Transverse colon (tissue), 4 donors: ENCODE measurements at regions not wholly inside any gene's neighbourhood (a gene's known extent, or its start where the extent isn't known, plus 50 kb on each side); places are given as distances from the start of the nearest gene placed in this dataset.

ENCODE experiments used
- DNase-seq: peaks from one replicate; pipeline ENCODE4 v3.0.0-alpha.2; 2019
- H3K27ac ChIP-seq, 4 donors: fragments of 200-600 bp; sonication (generic); 2 replicates each; pipeline ENCODE4 v1.5.1; 2016 to 2018; ENCODE audit warnings: inconsistent platforms in 4 of 4
- H3K27me3 ChIP-seq: fragments of 200-600 bp; sonication (generic); 2 replicates; pipeline ENCODE4 v1.5.1; 2017; ENCODE audit warnings: inconsistent platforms
- H3K36me3 ChIP-seq, 4 donors: fragments of 200-600 bp; sonication (generic); 2 replicates each; pipeline ENCODE4 v1.5.1; 2017 to 2019; ENCODE audit warnings: inconsistent platforms in 4 of 4
- H3K4me1 ChIP-seq, 4 donors: fragments of 200-600 bp; sonication (generic); 2 replicates each; pipeline ENCODE4 v1.5.1; 2017 to 2020; ENCODE audit warnings: inconsistent platforms in 4 of 4
- H3K4me3 ChIP-seq, 4 donors: fragments of 200-600 bp; sonication (generic); 1 replicate in 1 of 4; 2 replicates in 3 of 4; pipeline versions ENCODE4 v1.5.1 to v1.6.1; 2017 to 2019; ENCODE audit warnings: inconsistent platforms in 4 of 4
- H3K9me3 ChIP-seq, 2 donors: fragments of 200-600 bp; sonication (generic); 2 replicates each; pipeline ENCODE4 v1.5.1; 2017 to 2019; ENCODE audit warnings: inconsistent platforms in 2 of 2
- CTCF ChIP-seq, 5 experiments: fragments of 200-600 bp in 3 of 5; fragments of 450-650 bp in 2 of 5; sonication (generic) in 3 of 5; IDR thresholded peaks; 1 replicate in 2 of 5; 2 replicates in 3 of 5; pipeline ENCODE4 v1.5.1; 2016 to 2017; ENCODE audit warnings: antibody characterized with exemption in 5 of 5, inconsistent platforms in 3 of 5, mild to moderate bottlenecking in 2 of 5, moderate library complexity in 1 of 5
- EP300 ChIP-seq: sonication (generic); formaldehyde crosslinking; IDR thresholded peaks from one replicate; pipeline ENCODE4 v1.6.1; 2017; ENCODE audit warnings: antibody characterized with exemption, low read depth
- POLR2A ChIP-seq: fragments of 450-650 bp; IDR thresholded peaks from one replicate; pipeline ENCODE4 v1.6.1; 2016; ENCODE audit warnings: antibody characterized with exemption, mild to moderate bottlenecking, moderate library complexity
- POLR2AphosphoS5 ChIP-seq, 3 donors: sonication (generic); formaldehyde crosslinking; IDR thresholded peaks; one replicate each; pipeline ENCODE4 v1.6.1; 2016; ENCODE audit warnings: antibody characterized with exemption in 3 of 3
- WGBS, 2 donors: methylation state at CpG; one replicate each; pipeline ENCODE4 v1.1.5; 2018; ENCODE audit warnings: low coverage in 1 of 2; 5-methylcytosine and 5-hydroxymethylcytosine counted together
- in situ Hi-C, 4 donors: fragments of 200-750 bp; cut with MboI; loops; one replicate each; pipeline versions ENCODE4 v1.15.0 to v1.15.1; 2017; ENCODE audit warnings: low sequenced_read_pairs in 3 of 4, low pct_ligation_motif_present in 1 of 4, low pct_unique_long_range_greater_than_20kb in 1 of 4
- intact Hi-C: fragments of 100-400 bp; cut with DNase I; formaldehyde crosslinking; loops from one replicate; pipeline ENCODE4 v1.15.1; 2023; ENCODE audit warnings: low total_unique reads

DNA sequence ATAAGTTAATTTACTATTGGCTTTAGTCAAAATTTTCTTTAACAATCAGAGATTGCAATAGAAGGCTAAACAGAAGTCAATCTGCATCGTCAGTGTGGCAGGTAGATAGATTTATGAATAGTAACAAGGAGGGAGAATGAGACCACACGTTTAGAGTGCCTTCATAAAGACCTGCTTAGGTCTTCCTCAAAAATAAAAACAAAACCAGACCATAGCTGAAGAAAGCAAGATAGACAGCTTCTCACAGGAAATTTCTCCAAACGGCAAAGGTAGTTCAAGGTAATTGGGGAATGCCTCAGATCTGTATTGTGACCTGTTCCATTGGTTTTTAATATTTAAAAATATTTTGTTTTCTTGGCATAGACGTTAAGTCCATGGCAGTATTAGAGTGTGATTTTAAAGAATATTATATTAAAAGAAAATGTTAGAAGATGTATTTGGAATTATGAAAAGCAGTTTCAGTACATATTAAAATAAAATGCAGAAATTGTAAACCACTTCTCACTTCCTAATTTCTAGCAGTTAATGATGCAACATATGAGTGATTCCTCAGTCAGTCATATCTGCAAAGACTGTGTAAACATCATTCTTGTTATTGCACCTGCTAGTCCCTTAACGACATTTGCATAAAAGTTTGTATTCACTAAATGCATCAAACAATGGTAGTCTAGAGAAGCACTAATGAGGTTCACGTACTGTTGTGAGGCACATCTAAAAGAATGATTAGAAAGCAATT is 278.0 kb downstream of the HLX start:
- intact Hi-C loops, result no loop called here
- 37 to 47% methylated on average over 6 of the region's 6 CpGs for WGBS, 2 donors

GRCh38 chr1:221159608-221160007 is 280.4 kb downstream of the HLX start:
- no peak for TF ChIP-seq POLR2A
- no peak for TF ChIP-seq EP300
- TF ChIP-seq CTCF (IDR thresholded peaks at IDR 0.05), result no peak
- Histone ChIP-seq H3K4me3 (no peak overlapping the region), H3K27me3 (no peaks in the 10 kb centered on the region), H3K36me3 (no peaks in the 10 kb centered on the region), H3K4me1 (peaks cover 0 to 15% (median 0%) of the 10 kb centered on the region in 4 donors), H3K9me3 (no peaks in the 10 kb centered on the region), H3K27ac (no peak overlapping the region)
- intact Hi-C loops (no loop called here), in situ Hi-C loops (no loop called here)
- 87% methylated on average over 2 of the region's 2 CpGs; no CpG with 5 or more reads in 1 of the 2 donors for WGBS, 2 donors
- no peak for DNase-seq

More for the DNA sequence above, 278.0 kb downstream of the HLX start:
- no peaks in the 10 kb centered on the region for H3K36me3 ChIP-seq
- no peak overlapping the region for H3K4me3 ChIP-seq
- H3K9me3 ChIP-seq, result no peaks in the 10 kb centered on the region
- no peak overlapping the region for H3K27ac ChIP-seq
- TF ChIP-seq POLR2AphosphoS5 (IDR thresholded peaks at IDR 0.05), result no peak
- no peak for TF ChIP-seq CTCF (IDR thresholded peaks at IDR 0.05)
- no peak for TF ChIP-seq POLR2A
- TF ChIP-seq EP300, result no peak
- peaks cover 0 to 14% (median 0%) of the 10 kb centered on the region in 4 donors for H3K4me1 ChIP-seq
- in situ Hi-C loops, result no loop called here
- H3K27me3 ChIP-seq, result no peaks in the 10 kb centered on the region
- DNase-seq, result no peak

- DNase-seq, result no peak
- Histone ChIP-seq H3K4me1 (peaks cover 0 to 15% (median 0%) of the 10 kb centered on the region in 4 donors), H3K36me3 (no peaks in the 10 kb centered on the region), H3K27me3 (no peaks in the 10 kb centered on the region), H3K4me3 (no peak overlapping the region), H3K9me3 (no peaks in the 10 kb centered on the region), H3K27ac (peak overlapping the region in 2 of 4 donors; percentile 29 to 45)
- intact Hi-C loops, result no loop called here
- 36 to 43% methylated on average over 1 of the region's 1 CpG for WGBS, 2 donors
- peak in 1 of 3 donors; percentile 10 for TF ChIP-seq POLR2AphosphoS5 (IDR thresholded peaks at IDR 0.05)
- TF ChIP-seq CTCF (IDR thresholded peaks at IDR 0.05), result no peak
- in situ Hi-C loops, result no loop called here
Observed at GRCh38 chr1:221161571-221162041, 282.4 kb downstream of the HLX start.

GRCh38 chr1:221162352-221162751 is 283.1 kb downstream of the HLX start:
- no peaks in the 10 kb centered on the region for H3K27me3 ChIP-seq
- intact Hi-C loops, result no loop called here
- H3K4me3 ChIP-seq, result no peak overlapping the region
- no peaks in the 10 kb centered on the region for H3K9me3 ChIP-seq
- no peak for TF ChIP-seq CTCF (IDR thresholded peaks at IDR 0.05)
- no peak for TF ChIP-seq POLR2AphosphoS5 (IDR thresholded peaks at IDR 0.05)
- TF ChIP-seq EP300, result no peak
- no peak for TF ChIP-seq POLR2A
- WGBS, 2 donors, result 65 to 89% methylated on average over 1 to 2 of the region's 2 CpGs
- peaks cover 0 to 15% (median 0%) of the 10 kb centered on the region in 4 donors for H3K4me1 ChIP-seq
- H3K27ac ChIP-seq, result peak overlapping the region in 2 of 4 donors; percentile 29 to 45
- H3K36me3 ChIP-seq, result no peaks in the 10 kb centered on the region
- in situ Hi-C loops, result no loop called here
- DNase-seq, result no peak
